ENCODE measurements at regions not wholly inside any gene's neighbourhood (a gene's known extent, or its start where the extent isn't known, plus 50 kb on each side); places are given as distances from the start of the nearest gene placed in this dataset.

- TF ChIP-seq CTCF (IDR thresholded peaks at IDR 0.05; ENCODE audit: low read depth, low read length): no peak
- no peak overlapping the region for H3K4me3 ChIP-seq (ENCODE audit: low read depth, low read length)
These were observed 57.0 kb upstream of the GJB5 start for GRCh38 chr1:34697818-34698217.

GRCh38 chr1:34701326-34702060, 53.4 kb upstream of the GJB5 start:
- no peak for TF ChIP-seq CTCF (IDR thresholded peaks at IDR 0.05; ENCODE audit: low read depth, low read length)
- no peak overlapping the region for H3K4me3 ChIP-seq (ENCODE audit: low read depth, low read length)
